CD8-positive, alpha-beta memory T cell (primary cell): ENCODE measurements at regions not wholly inside any gene's neighbourhood (a gene's known extent, or its start where the extent isn't known, plus 50 kb on each side); places are given as distances from the start of the nearest gene placed in this dataset.
"Not testable (repeated sequence)": the region's sequence is repeated elsewhere in the genome, so short reads cannot be mapped to it uniquely, and the experiment has no call there.

Source experiments
- CTCF ChIA-PET: fragments of 350-600 bp; sonication (Branson Sonifier 250); formaldehyde crosslinking; loops from one replicate; lab custom pipeline; 2021; ENCODE audit warnings: antibody characterized with exemption; lab: Charles Lee
- POLR2A ChIA-PET: fragments of 350-600 bp; sonication (Branson Sonifier 250); formaldehyde crosslinking; loops from one replicate; lab custom pipeline; 2021; ENCODE audit warnings: antibody characterized with exemption; lab: Charles Lee
- DNase-seq, 5 donors: peaks; one replicate each; pipeline versions ENCODE4 v3.0.0 to v3.0.0-alpha.2; 2020 to 2022; ENCODE audit warnings: mixed read lengths in 1 of 5
- H3K27ac ChIP-seq: one replicate; pipeline ENCODE4 v1.7.0; 2013; ENCODE audit warnings: low read depth, mild to moderate bottlenecking, low read length, moderate library complexity
- H3K27me3 ChIP-seq: 2 replicates; pipeline ENCODE4 v1.7.0; 2013; ENCODE audit warnings: low read length, mild to moderate bottlenecking; ENCODE audit not compliant: insufficient read depth, poor library complexity, severe bottlenecking
- H3K36me3 ChIP-seq: 2 replicates; pipeline ENCODE4 v1.7.0; 2013; ENCODE audit warnings: mild to moderate bottlenecking, low read length, moderate library complexity; ENCODE audit not compliant: insufficient read depth
- H3K4me1 ChIP-seq: 2 replicates; pipeline ENCODE4 v1.7.0; 2013; ENCODE audit warnings: mild to moderate bottlenecking, low read length, moderate library complexity; ENCODE audit not compliant: insufficient read depth
- H3K4me3 ChIP-seq: 2 replicates; pipeline ENCODE4 v1.7.0; 2013; ENCODE audit warnings: mild to moderate bottlenecking, low read length
- H3K9me3 ChIP-seq: 2 replicates; pipeline ENCODE4 v1.7.0; 2013; ENCODE audit warnings: mild to moderate bottlenecking, low read length
- H3K27ac Mint-ChIP-seq, 8 donors: one replicate each; pipeline ENCODE4 v1.8.0; 2020 to 2021; ENCODE audit warnings: mixed read lengths in 8 of 8, mild to moderate bottlenecking in 6 of 8, inconsistent platforms in 3 of 8, moderate library complexity in 3 of 8
- H3K27me3 Mint-ChIP-seq, 2 donors: one replicate each; pipeline ENCODE4 v1.8.0; 2020 to 2021; ENCODE audit warnings: mixed read lengths in 2 of 2, mild to moderate bottlenecking in 1 of 2, moderate library complexity in 1 of 2
- H3K36me3 Mint-ChIP-seq, 3 donors: one replicate each; pipeline ENCODE4 v1.8.0; 2020 to 2021; ENCODE audit warnings: mixed read lengths in 3 of 3, inconsistent platforms in 1 of 3, mild to moderate bottlenecking in 1 of 3
- H3K4me1 Mint-ChIP-seq, 3 donors: one replicate each; pipeline ENCODE4 v1.8.0; 2020 to 2021; ENCODE audit warnings: mixed read lengths in 3 of 3, inconsistent platforms in 1 of 3, mild to moderate bottlenecking in 1 of 3
- H3K4me3 Mint-ChIP-seq, 7 donors: one replicate each; pipeline ENCODE4 v1.8.0; 2020 to 2021; ENCODE audit warnings: mixed read lengths in 7 of 7, mild to moderate bottlenecking in 6 of 7, moderate library complexity in 4 of 7, inconsistent platforms in 2 of 7
- H3K9me3 Mint-ChIP-seq, 5 donors: one replicate each; pipeline ENCODE4 v1.8.0; 2020 to 2022; ENCODE audit warnings: mixed read lengths in 5 of 5, mild to moderate bottlenecking in 3 of 5, moderate library complexity in 2 of 5, inconsistent platforms in 1 of 5

DNA sequence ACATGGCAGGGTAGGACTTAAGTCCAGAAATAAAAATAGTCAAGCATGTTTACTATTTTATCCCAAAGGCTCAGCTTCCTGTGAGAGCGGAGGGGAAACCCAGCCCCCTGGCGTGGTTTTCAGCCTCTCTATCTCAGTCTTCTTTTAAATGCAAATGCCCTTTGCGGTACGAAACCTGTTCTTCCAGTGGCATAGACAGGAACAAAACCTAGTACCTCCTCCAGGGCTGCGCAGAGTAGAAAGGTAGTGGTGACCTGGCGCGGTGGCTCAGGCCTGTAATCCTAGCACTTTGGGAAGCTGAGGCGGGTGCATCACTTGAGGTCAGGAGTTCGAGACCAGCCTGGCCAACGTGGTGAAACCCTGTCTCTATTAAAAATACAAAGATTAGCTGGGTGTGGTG, 181.3 kb upstream of the FOXK1 start:
- H3K27ac ChIP-seq = no peak overlapping the region
- Mint-ChIP-seq H3K27me3 (peaks cover 7 to 12% of the 10 kb centered on the region in 2 donors), H3K4me3 (no peak overlapping the region), H3K36me3 (no peaks in the 10 kb centered on the region), H3K27ac (peak overlapping the region in 1 of 8 donors; percentile 43), H3K4me1 (no peaks in the 10 kb centered on the region), H3K9me3 (peaks cover 0 to 14% (median 6%) of the 10 kb centered on the region in 5 donors)
- no peak overlapping the region for H3K4me3 ChIP-seq
- H3K4me1 ChIP-seq = no peaks in the 10 kb centered on the region
- H3K9me3 ChIP-seq = peaks cover 3% of the 10 kb centered on the region
- POLR2A ChIA-PET = no interaction called here
- H3K27me3 ChIP-seq = no peaks in the 10 kb centered on the region
- CTCF ChIA-PET = no interaction called here
- H3K36me3 ChIP-seq = no peaks in the 10 kb centered on the region
- no peak for DNase-seq

GRCh38 chr7:4507886-4508285, 174.2 kb upstream of the FOXK1 start:
- H3K4me1 Mint-ChIP-seq, H3K27ac ChIP-seq, DNase-seq, H3K27ac Mint-ChIP-seq, H3K4me3 ChIP-seq, H3K27me3 ChIP-seq, CTCF ChIA-PET, H3K4me1 ChIP-seq, H3K36me3 Mint-ChIP-seq, H3K4me3 Mint-ChIP-seq, H3K9me3 ChIP-seq, H3K36me3 ChIP-seq, H3K27me3 Mint-ChIP-seq, POLR2A ChIA-PET: not testable (repeated sequence)
- peaks cover 0 to 15% (median 6%) of the 10 kb centered on the region in 5 donors for H3K9me3 Mint-ChIP-seq

GRCh38 chr7:4513450-4513849, 168.6 kb upstream of the FOXK1 start:
- H3K4me1 ChIP-seq = no peaks in the 10 kb centered on the region
- POLR2A ChIA-PET = no interaction called here
- no peak overlapping the region for H3K4me3 Mint-ChIP-seq
- peaks cover 12 to 17% of the 10 kb centered on the region in 2 donors for H3K27me3 Mint-ChIP-seq
- no peak overlapping the region for H3K27ac Mint-ChIP-seq
- H3K4me3 ChIP-seq = no peak overlapping the region
- H3K9me3 Mint-ChIP-seq = peaks cover 2 to 14% (median 9%) of the 10 kb centered on the region in 5 donors
- H3K36me3 Mint-ChIP-seq = peaks cover 0 to 3% (median 0%) of the 10 kb centered on the region in 3 donors
- CTCF ChIA-PET = no interaction called here
- H3K9me3 ChIP-seq = no peaks in the 10 kb centered on the region
- no peak for DNase-seq
- H3K27me3 ChIP-seq = no peaks in the 10 kb centered on the region
- H3K4me1 Mint-ChIP-seq = no peaks in the 10 kb centered on the region
- H3K27ac ChIP-seq = no peak overlapping the region
- H3K36me3 ChIP-seq = no peaks in the 10 kb centered on the region

DNA sequence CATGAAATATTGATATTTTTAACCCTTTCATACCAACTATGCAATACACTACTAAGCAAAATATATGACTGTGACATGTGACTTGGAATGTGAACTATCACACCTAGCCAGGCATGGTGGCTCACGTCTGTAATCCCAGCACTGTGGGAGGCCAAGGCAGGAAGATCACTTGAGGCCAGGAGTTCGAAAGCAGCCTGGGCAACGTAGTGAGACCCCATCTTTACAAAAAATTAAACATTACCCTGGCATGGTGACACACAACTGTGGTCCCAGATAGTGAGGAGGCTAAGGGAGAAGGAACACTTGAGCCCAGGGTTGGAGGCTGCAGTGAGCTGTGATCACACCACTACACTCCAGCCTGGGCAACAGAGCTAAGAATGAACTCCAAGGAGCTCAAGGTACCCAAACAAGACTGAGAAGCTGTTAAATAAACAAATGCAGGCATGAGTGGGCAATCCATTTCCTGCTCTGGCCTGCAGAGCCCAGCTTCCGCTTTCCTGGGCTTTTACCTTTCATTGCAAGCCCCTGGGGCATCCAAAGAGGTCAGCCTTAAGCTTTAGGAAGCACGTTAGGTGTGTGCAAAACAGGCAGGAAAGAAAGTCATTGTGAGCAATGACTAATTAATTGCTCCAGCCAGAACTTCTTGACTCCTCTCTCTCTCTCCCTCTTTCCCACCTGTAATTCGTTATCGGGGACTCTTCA, 162.1 kb upstream of the FOXK1 start:
- peaks cover 17 to 36% of the 10 kb centered on the region in 2 donors for H3K27me3 Mint-ChIP-seq
- Histone ChIP-seq H3K36me3 (no peaks in the 10 kb centered on the region), H3K9me3 (no peaks in the 10 kb centered on the region), H3K27me3 (no peaks in the 10 kb centered on the region), H3K27ac (no peak overlapping the region), H3K4me3 (no peak overlapping the region), H3K4me1 (no peaks in the 10 kb centered on the region)
- ChIA-PET CTCF (no interaction called here), POLR2A (no interaction called here)
- no peaks in the 10 kb centered on the region for H3K4me1 Mint-ChIP-seq
- H3K36me3 Mint-ChIP-seq = peaks cover 0 to 4% (median 0%) of the 10 kb centered on the region in 3 donors
- no peak for DNase-seq
- H3K4me3 Mint-ChIP-seq = no peak overlapping the region
- H3K27ac Mint-ChIP-seq = no peak overlapping the region
- peaks cover 0 to 2% (median 0%) of the 10 kb centered on the region in 5 donors for H3K9me3 Mint-ChIP-seq

GRCh38 chr7:4523219-4523618, 158.9 kb upstream of the FOXK1 start:
- no peak overlapping the region for H3K27ac Mint-ChIP-seq
- Histone ChIP-seq H3K27me3 (no peaks in the 10 kb centered on the region), H3K36me3 (no peaks in the 10 kb centered on the region), H3K9me3 (no peaks in the 10 kb centered on the region), H3K27ac (no peak overlapping the region), H3K4me3 (no peak overlapping the region), H3K4me1 (no peaks in the 10 kb centered on the region)
- ChIA-PET POLR2A (no interaction called here), CTCF (no interaction called here)
- peaks cover 7 to 35% of the 10 kb centered on the region in 2 donors for H3K27me3 Mint-ChIP-seq
- no peak overlapping the region for H3K4me3 Mint-ChIP-seq
- H3K36me3 Mint-ChIP-seq = peaks cover 0 to 4% (median 0%) of the 10 kb centered on the region in 3 donors
- no peak for DNase-seq
- peaks cover 0 to 2% (median 0%) of the 10 kb centered on the region in 5 donors for H3K9me3 Mint-ChIP-seq
- H3K4me1 Mint-ChIP-seq = no peaks in the 10 kb centered on the region

DNA sequence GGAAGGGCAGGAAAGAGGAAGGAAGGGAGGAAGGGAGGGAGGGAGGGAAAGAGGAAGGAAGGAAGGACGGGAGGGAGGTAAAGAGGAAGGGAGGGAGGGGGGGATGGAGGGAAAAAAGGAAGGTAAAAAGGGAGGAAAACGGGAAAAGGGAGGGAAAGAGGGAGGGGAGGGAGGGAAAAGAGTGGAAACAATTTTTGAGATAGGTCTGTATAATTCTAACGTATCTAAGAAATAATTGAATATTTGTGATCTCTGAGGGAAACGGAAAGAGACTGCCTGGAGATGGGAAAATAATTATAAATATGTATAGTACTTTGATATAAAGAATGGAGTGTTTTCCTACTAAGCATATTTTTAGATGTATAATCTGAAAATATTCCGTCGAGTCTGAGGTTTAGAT, 158.2 kb upstream of the FOXK1 start:
- Histone ChIP-seq H3K27me3 (no peaks in the 10 kb centered on the region), H3K4me1 (no peaks in the 10 kb centered on the region), H3K9me3 (no peaks in the 10 kb centered on the region), H3K36me3 (no peaks in the 10 kb centered on the region), H3K4me3 (no peak overlapping the region), H3K27ac (no peak overlapping the region)
- no peak overlapping the region for H3K27ac Mint-ChIP-seq
- H3K4me3 Mint-ChIP-seq = no peak overlapping the region
- H3K36me3 Mint-ChIP-seq = peaks cover 0 to 4% (median 0%) of the 10 kb centered on the region in 3 donors
- H3K27me3 Mint-ChIP-seq = peaks cover 7 to 35% of the 10 kb centered on the region in 2 donors
- no peak for DNase-seq
- no peaks in the 10 kb centered on the region for H3K4me1 Mint-ChIP-seq
- H3K9me3 Mint-ChIP-seq = peaks cover 0 to 2% (median 0%) of the 10 kb centered on the region in 5 donors
- ChIA-PET CTCF (no interaction called here), POLR2A (no interaction called here)

GRCh38 chr7:4525884-4526283, 156.2 kb upstream of the FOXK1 start:
- ChIA-PET CTCF (no interaction called here), POLR2A (no interaction called here)
- no peak overlapping the region for H3K4me3 ChIP-seq
- Mint-ChIP-seq H3K4me1 (no peaks in the 10 kb centered on the region), H3K27me3 (peaks cover 7 to 32% of the 10 kb centered on the region in 2 donors), H3K9me3 (peaks cover 0 to 2% (median 0%) of the 10 kb centered on the region in 5 donors), H3K27ac (no peak overlapping the region), H3K4me3 (no peak overlapping the region), H3K36me3 (peaks cover 0 to 4% (median 0%) of the 10 kb centered on the region in 3 donors)
- no peak for DNase-seq
- no peaks in the 10 kb centered on the region for H3K9me3 ChIP-seq
- no peaks in the 10 kb centered on the region for H3K36me3 ChIP-seq
- H3K27me3 ChIP-seq = no peaks in the 10 kb centered on the region
- H3K27ac ChIP-seq = no peak overlapping the region
- H3K4me1 ChIP-seq = no peaks in the 10 kb centered on the region

DNA sequence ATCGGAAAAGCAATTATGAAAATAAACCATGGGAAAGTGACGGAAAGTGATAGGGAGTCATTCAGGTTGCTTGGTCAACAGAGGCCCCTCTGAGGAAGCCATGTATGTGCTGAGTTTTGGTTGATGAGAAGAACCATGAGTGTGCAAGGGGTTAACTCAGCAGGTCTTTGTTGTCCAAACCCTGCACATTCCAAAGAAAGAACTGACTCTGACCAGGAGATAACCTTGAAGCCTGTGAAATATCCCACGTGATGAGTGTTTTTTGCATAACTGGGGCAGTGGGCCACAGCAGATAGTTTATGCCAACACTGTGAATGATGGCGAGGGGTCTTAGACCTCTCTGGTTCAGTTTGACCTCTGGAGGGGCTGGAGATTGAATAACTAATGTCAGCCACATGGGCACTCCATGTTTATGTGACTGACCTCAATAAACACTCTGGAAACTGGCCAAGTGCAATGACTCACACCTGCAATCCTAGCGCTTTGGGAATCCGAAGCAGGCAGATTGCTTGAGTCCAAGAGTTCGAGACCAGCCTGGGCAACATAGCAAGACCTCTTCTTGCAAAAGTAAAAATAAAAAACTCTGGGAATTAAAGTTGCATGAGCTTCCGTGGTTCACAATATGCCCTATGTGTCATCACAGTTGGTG, 154.0 kb upstream of the FOXK1 start:
- no peak for DNase-seq
- Histone ChIP-seq H3K27ac (no peak overlapping the region), H3K27me3 (no peaks in the 10 kb centered on the region), H3K4me3 (no peak overlapping the region), H3K4me1 (no peaks in the 10 kb centered on the region), H3K9me3 (no peaks in the 10 kb centered on the region), H3K36me3 (no peaks in the 10 kb centered on the region)
- H3K4me1 Mint-ChIP-seq = no peaks in the 10 kb centered on the region
- no peak overlapping the region for H3K4me3 Mint-ChIP-seq
- ChIA-PET POLR2A (no interaction called here), CTCF (interaction anchor here (1.6 kb wide), 1 partner anchor 10 kb away, joined by 3 read pairs; no protein-coding TSS in a partner anchor)
- peaks cover 6 to 18% of the 10 kb centered on the region in 2 donors for H3K27me3 Mint-ChIP-seq
- no peak overlapping the region for H3K27ac Mint-ChIP-seq
- no peaks in the 10 kb centered on the region for H3K9me3 Mint-ChIP-seq
- no peaks in the 10 kb centered on the region for H3K36me3 Mint-ChIP-seq
